ACC112 (cell line): ENCODE measurements at regions not wholly inside any gene's neighbourhood (a gene's known extent, or its start where the extent isn't known, plus 50 kb on each side); places are given as distances from the start of the nearest gene placed in this dataset.

Experiments used
- H2AFZ ChIP-seq: fragments of 200-600 bp; sonication (generic); one replicate; pipeline ENCODE4 v1.6.0; 2017; ENCODE audit warnings: antibody characterized with exemption, low read length; ENCODE audit not compliant: unreplicated experiment
- H3K27ac ChIP-seq: fragments of 200-600 bp; sonication (generic); 2 replicates; pipeline ENCODE4 v1.5.1; 2014; ENCODE audit warnings: low read depth, mild to moderate bottlenecking, antibody characterized with exemption, low read length, moderate library complexity
- H3K27me3 ChIP-seq: fragments of 200-600 bp; sonication (generic); 2 replicates; pipeline ENCODE4 v1.6.1; 2014; ENCODE audit warnings: mild to moderate bottlenecking, antibody characterized with exemption, low read length, moderate library complexity, mixed read lengths; ENCODE audit not compliant: insufficient read depth
- H3K36me3 ChIP-seq: fragments of 200-600 bp; sonication (generic); 2 replicates; pipeline ENCODE4 v1.6.1; 2016; ENCODE audit warnings: mild to moderate bottlenecking, antibody characterized with exemption, low read length, moderate library complexity, mixed read lengths; ENCODE audit not compliant: insufficient read depth
- H3K4me1 ChIP-seq: fragments of 200-600 bp; sonication (generic); one replicate; pipeline ENCODE4 v1.6.1; 2016; ENCODE audit warnings: low read length, mixed read lengths; ENCODE audit not compliant: insufficient read depth, unreplicated experiment, control insufficient read depth
- H3K4me3 ChIP-seq: fragments of 200-600 bp; sonication (generic); 2 replicates; pipeline ENCODE4 v1.5.1; 2014; ENCODE audit warnings: mild to moderate bottlenecking, low read depth, low read length
- H3K79me2 ChIP-seq: fragments of 200-600 bp; sonication (generic); one replicate; pipeline ENCODE4 v1.6.0; 2016; ENCODE audit warnings: low read length; ENCODE audit not compliant: control insufficient read depth, unreplicated experiment, insufficient read depth

DNA sequence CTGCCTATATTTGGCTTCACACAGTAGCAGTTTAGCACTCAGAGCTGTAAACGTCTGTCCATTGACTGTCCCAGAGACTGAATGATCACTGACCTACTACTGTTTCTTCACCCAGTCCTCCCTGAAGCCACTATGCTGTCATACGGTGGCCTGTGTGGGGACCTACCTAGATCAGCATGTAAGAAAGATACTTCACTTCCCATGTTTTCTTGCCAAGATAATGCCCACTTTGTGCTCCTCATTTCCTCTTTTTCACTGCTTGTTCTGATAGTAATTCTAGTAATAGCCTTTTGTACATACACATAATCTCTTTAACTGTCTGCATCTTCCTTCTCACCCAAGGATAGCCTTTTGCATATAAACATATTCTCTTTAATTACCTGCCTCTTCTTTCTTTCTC is 109.9 kb upstream of the TIAM2 start:
- no peak overlapping the region for H3K4me3 ChIP-seq
- no peaks in the 10 kb centered on the region for H3K79me2 ChIP-seq
- no peaks in the 10 kb centered on the region for H3K27me3 ChIP-seq
- H3K4me1 ChIP-seq = no peaks in the 10 kb centered on the region
- H3K36me3 ChIP-seq = no peaks in the 10 kb centered on the region
- H3K27ac ChIP-seq = no peak overlapping the region
- no peak overlapping the region for H2AFZ ChIP-seq

DNA sequence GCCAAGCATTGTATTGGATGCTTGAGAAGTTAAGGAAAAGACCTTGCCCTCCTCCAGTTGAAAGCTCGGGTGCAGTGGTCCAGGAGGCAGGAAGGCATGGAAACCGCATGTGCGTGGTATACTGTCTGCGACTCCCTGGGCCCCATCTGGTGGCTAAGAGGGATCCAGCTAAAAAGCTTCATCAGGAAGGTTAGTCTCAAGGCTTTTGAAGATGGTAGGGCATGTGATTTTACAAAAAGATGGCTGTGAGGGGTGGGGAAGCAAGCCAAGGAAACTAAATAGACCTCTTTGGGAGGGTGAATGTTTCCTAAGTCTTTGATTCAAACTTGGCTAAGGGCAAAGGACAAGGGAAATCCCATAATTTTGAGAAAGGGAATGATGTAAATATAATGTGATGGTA is 109.1 kb upstream of the TIAM2 start:
- no peaks in the 10 kb centered on the region for H3K4me1 ChIP-seq

DNA sequence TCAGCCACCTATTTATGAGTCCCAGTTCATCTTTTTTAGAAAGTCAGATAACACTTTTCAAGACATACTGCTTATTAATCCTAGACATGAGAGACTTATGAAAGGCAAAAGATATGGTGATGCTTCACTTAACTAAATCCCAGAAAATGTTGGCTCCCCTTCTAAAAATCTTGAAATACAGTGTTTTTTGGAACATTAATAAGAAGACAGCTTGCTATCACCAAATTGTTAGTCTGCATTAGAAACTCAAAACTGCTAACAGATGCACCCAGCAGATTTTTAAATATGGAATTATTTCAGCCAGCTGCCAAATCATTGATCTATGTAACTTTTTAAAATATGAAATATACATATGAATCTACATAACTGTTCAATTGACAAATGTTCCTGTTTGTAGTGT is 108.6 kb upstream of the TIAM2 start:
- no peak overlapping the region for H3K27ac ChIP-seq
- H3K4me1 ChIP-seq = no peaks in the 10 kb centered on the region
- no peaks in the 10 kb centered on the region for H3K79me2 ChIP-seq
- H3K4me3 ChIP-seq = no peak overlapping the region
- H3K27me3 ChIP-seq = no peaks in the 10 kb centered on the region
- no peaks in the 10 kb centered on the region for H3K36me3 ChIP-seq
- H2AFZ ChIP-seq = no peak overlapping the region

More for the DNA sequence above, 109.1 kb upstream of the TIAM2 start:
- H3K27me3 ChIP-seq = no peaks in the 10 kb centered on the region
- no peak overlapping the region for H2AFZ ChIP-seq
- H3K4me3 ChIP-seq = no peak overlapping the region
- H3K36me3 ChIP-seq = no peaks in the 10 kb centered on the region
- no peak overlapping the region for H3K27ac ChIP-seq
- H3K79me2 ChIP-seq = no peaks in the 10 kb centered on the region

DNA sequence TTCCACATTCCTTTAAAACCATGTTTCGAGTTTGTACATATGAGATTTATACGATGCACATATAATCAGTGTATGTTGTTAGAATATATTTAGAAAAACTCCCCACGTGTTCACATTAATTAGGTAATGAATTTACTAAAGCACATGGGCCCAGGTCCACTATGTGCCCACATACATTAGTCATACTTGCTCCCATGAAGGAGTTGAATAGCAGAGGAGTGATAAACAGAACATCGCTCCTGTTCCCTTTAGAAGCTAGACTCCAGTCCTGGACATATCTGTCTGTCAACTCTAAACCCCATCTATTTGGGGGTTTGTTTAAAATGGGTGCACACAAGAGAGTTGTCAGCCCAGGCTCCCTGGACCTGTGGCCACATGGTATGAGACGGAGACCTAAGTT is 108.1 kb upstream of the TIAM2 start:
- Histone ChIP-seq H3K27me3 (no peaks in the 10 kb centered on the region), H3K36me3 (no peaks in the 10 kb centered on the region), H3K79me2 (no peaks in the 10 kb centered on the region), H3K4me1 (no peaks in the 10 kb centered on the region), H3K4me3 (no peak overlapping the region), H3K27ac (no peak overlapping the region), H2AFZ (no peak overlapping the region)

DNA sequence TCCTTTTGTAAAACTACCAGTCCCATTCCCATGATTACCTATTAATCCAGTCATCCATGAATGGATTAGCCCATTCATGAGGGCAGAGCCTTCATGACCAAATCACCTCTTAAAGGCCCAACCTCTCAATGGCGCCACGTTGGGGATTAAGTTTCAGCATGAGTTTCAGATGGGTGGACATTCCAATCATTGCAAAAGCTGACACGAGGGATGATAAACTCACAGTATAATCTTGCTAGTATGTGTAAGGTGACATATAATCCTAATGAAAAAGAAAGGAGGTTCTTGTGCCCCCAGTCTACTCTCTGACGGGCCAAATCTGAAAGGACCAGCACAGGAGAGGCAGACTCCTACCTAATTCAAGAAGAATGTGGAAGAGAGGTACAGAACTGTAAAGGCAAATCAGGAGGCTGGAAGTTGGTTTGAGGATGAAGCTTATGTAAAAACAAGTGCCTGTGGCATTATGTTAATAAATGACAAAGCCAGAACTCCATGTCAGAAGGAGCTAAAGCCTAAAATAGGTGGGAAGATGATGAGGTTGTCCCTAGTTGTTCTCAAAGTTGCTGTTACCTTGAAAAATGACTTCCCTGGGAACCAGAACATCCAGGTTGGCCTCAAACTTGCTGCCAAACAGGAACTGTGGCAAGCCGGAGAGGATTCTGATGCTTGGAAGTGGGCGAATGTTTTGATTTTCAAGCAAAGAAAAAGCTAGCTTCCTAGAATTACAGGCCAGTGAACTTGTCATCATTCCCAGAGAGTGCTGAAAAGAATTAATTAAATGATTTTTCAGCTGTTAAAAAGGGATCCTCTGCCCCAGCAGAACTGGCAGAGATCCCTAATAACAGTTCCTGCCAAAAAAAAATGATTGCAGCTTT is 106.5 kb upstream of the TIAM2 start:
- Histone ChIP-seq H3K4me1 (peaks cover 7% of the 10 kb centered on the region), H3K4me3 (no peak overlapping the region), H3K36me3 (no peaks in the 10 kb centered on the region), H3K79me2 (no peaks in the 10 kb centered on the region), H3K27ac (no peak overlapping the region), H2AFZ (no peak overlapping the region), H3K27me3 (no peaks in the 10 kb centered on the region)

DNA sequence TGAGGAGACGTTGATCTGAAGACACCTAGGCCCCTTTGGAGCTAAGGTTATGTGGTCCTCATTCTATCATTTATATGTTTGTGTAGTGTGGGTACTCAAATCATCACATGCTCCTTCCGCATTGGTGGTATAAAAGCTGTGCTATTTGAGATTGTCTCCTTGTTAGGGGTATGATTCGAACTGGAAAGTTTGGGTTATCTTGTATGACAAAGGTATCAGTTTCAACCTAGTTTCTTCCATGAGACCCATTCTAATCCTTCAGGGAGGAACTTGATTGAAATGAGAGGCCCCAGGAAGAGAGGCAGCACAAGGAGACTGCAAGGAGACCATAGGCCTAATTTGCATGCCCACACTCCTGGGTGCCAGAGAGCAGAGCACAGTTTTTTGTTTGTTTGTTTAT is 104.2 kb upstream of the TIAM2 start:
- H3K79me2 ChIP-seq = no peaks in the 10 kb centered on the region

DNA sequence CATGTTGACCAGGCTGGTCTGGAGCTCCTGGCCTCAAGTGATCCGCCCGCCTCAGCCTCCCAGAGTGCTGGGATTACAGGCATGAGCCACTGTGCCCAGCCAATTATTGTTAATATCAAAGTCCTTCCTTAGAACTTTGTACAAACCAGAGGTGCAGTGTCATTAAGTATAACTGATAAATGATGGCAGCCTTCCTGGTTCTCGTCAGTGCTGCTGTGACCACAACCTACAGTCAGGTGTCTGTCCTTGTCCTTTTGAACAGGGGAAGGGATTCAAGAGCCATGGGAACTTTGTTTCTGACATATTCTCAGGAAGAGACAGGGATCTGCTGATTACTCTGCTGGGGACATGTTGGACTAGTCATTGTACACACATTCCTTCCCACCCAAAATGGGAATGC is 103.2 kb upstream of the TIAM2 start:
- Histone ChIP-seq H3K36me3 (no peaks in the 10 kb centered on the region), H3K4me1 (peaks cover 14% of the 10 kb centered on the region), H3K79me2 (no peaks in the 10 kb centered on the region), H3K27me3 (no peaks in the 10 kb centered on the region), H3K4me3 (no peak overlapping the region), H3K27ac (no peak overlapping the region), H2AFZ (no peak overlapping the region)

More for the DNA sequence above, 104.2 kb upstream of the TIAM2 start:
- no peak overlapping the region for H3K27ac ChIP-seq
- no peaks in the 10 kb centered on the region for H3K36me3 ChIP-seq
- H3K4me3 ChIP-seq = no peak overlapping the region
- no peak overlapping the region for H2AFZ ChIP-seq
- no peaks in the 10 kb centered on the region for H3K27me3 ChIP-seq
- peaks cover 14% of the 10 kb centered on the region for H3K4me1 ChIP-seq

DNA sequence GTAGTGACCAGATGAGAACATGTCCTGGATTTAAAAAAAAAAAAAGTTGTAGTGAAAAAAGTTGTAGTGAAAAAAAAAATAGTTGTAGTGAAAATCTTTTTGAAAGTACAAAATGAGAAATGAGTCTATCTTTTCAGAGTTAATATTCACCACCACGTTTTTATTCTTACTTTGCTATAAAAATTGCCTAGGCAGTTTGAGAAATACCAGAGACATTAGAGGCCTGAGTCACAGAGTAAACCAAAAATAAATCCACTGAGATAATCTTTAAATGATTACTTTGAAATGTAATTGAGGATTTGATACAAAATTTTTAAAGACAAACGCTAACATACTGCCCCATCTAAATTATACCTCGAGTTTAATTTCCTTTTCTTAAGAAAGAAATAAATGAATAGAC is 101.2 kb upstream of the TIAM2 start:
- H2AFZ ChIP-seq = no peak overlapping the region
- peaks cover 14% of the 10 kb centered on the region for H3K4me1 ChIP-seq
- H3K36me3 ChIP-seq = no peaks in the 10 kb centered on the region
- no peaks in the 10 kb centered on the region for H3K27me3 ChIP-seq
- H3K4me3 ChIP-seq = peak overlapping the region; percentile 20
- H3K27ac ChIP-seq = 0 out of 2 replicates have a peak overlapping the region, but pooled peaks have one; percentile 7
- H3K79me2 ChIP-seq = no peaks in the 10 kb centered on the region

DNA sequence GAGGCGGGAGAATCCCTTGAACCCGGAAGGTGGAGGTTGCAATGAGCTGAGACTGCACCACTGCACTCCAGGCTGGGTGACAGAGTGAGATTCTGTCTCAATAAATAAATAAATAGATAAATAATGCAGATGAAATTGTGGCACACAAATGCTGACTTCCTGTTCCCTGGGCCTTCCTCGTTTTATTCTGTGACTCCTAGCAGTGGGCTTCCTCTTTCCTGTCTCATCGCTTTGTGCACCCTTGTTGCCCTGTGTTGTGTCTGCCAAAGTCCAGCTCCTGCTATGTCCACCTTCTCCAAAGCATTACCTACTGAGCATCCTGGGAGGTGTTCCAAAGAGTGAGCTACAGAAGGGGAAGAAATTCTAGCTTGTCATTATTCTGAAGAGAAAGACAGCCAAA is 100.2 kb upstream of the TIAM2 start:
- Histone ChIP-seq H3K4me3 (no peak overlapping the region), H3K27ac (no peak overlapping the region), H2AFZ (no peak overlapping the region)

DNA sequence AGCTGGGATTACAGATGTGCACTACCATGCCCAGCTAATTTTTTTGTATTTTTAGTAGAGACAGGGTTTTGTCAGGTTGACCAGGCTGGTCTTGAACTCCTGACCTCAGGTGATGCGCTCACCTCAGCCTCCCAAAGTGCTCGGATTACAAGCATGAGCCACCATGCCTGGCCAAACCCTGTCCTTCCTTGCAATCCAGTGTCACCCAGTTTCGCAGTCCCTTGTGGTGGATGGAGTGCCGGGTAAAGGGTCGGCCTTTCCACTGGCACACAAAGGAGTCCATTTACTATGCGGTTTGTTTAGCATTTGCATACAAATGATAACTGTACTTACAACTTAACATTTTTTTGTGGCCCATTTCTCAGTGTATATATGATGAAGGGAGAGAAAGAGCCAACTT is 99.3 kb upstream of the TIAM2 start:
- H3K4me3 ChIP-seq = no peak overlapping the region
- no peak overlapping the region for H3K27ac ChIP-seq
- H3K4me1 ChIP-seq = peaks cover 14% of the 10 kb centered on the region
- H2AFZ ChIP-seq = no peak overlapping the region
- H3K79me2 ChIP-seq = no peaks in the 10 kb centered on the region
- H3K27me3 ChIP-seq = no peaks in the 10 kb centered on the region
- no peaks in the 10 kb centered on the region for H3K36me3 ChIP-seq

More for the DNA sequence above, 100.2 kb upstream of the TIAM2 start:
- no peaks in the 10 kb centered on the region for H3K27me3 ChIP-seq
- H3K79me2 ChIP-seq = no peaks in the 10 kb centered on the region
- H3K4me1 ChIP-seq = peaks cover 14% of the 10 kb centered on the region
- H3K36me3 ChIP-seq = no peaks in the 10 kb centered on the region

DNA sequence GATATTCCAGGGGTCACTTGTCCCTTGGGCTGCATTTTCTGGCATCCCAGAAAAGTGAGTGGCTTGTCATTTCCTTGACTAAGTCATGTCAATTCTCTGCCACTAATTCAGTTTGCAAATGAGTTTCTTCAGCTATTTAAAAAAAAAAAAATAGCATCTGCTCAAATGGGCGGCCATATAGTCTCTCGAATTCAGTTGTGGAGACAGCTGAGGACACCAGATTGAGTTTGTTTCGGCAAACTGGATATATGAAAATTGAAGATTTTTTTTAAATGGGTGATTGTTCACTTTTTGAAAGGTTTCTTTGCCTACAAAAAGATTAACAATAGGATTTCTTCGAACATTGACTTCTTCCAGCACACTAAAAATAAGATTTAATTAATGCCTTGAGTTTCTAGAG is 96.3 kb upstream of the TIAM2 start:
- peaks cover 6% of the 10 kb centered on the region for H3K4me1 ChIP-seq
- H3K27me3 ChIP-seq = no peaks in the 10 kb centered on the region
- no peak overlapping the region for H3K4me3 ChIP-seq
- H2AFZ ChIP-seq = no peak overlapping the region
- H3K27ac ChIP-seq = no peak overlapping the region
- no peaks in the 10 kb centered on the region for H3K79me2 ChIP-seq
- H3K36me3 ChIP-seq = no peaks in the 10 kb centered on the region
